CD14-positive monocyte (primary cell): ENCODE measurements at regions not wholly inside any gene's neighbourhood (a gene's known extent, or its start where the extent isn't known, plus 50 kb on each side); places are given as distances from the start of the nearest gene placed in this dataset.

Experiments used
- DNase-seq, 3 donors: peaks; one replicate each; pipeline ENCODE4 v3.0.0-alpha.2; 2011 to 2022
- H2AFZ ChIP-seq: 2 replicates; pipeline ENCODE4 v1.6.0; 2012; ENCODE audit warnings: mild to moderate bottlenecking, low read depth, low read length, inconsistent platforms; ENCODE audit not compliant: insufficient read depth, poor library complexity, severe bottlenecking
- H3K27ac ChIP-seq, 2 donors: 1 replicate in 1 of 2; 2 replicates in 1 of 2; pipeline ENCODE4 v1.5.1; 2012 to 2013; ENCODE audit warnings: low read length in 2 of 2, control low read depth in 1 of 2, inconsistent platforms in 1 of 2, low read depth in 1 of 2, mild to moderate bottlenecking in 1 of 2
- H3K27me3 ChIP-seq, 2 donors: one replicate each; pipeline versions ENCODE4 v1.6.0 to v1.6.1; 2011 to 2013; ENCODE audit warnings: low read length in 2 of 2; ENCODE audit not compliant: control insufficient read depth in 2 of 2, insufficient read depth in 2 of 2
- H3K36me3 ChIP-seq, 2 donors: replicated peaks in 1 of 2; 1 replicate in 1 of 2; 2 replicates in 1 of 2; pipeline versions ENCODE4 v1.5.1 to v1.6.1; 2012 to 2013; ENCODE audit warnings: low read length in 2 of 2, control low read depth in 1 of 2, inconsistent platforms in 1 of 2, mild to moderate bottlenecking in 1 of 2; ENCODE audit not compliant: insufficient read depth in 2 of 2, control insufficient read depth in 1 of 2
- H3K4me1 ChIP-seq, 2 donors: 1 replicate in 1 of 2; 2 replicates in 1 of 2; pipeline versions ENCODE4 v1.5.1 to v1.6.1; 2012 to 2013; ENCODE audit warnings: low read length in 2 of 2, control low read depth in 1 of 2, inconsistent platforms in 1 of 2, mild to moderate bottlenecking in 1 of 2, moderate library complexity in 1 of 2; ENCODE audit not compliant: insufficient read depth in 2 of 2, control insufficient read depth in 1 of 2
- H3K4me2 ChIP-seq: replicated peaks from 2 replicates; pipeline ENCODE3; 2012; ENCODE audit warnings: low read length, moderate library complexity, mild to moderate bottlenecking; ENCODE audit not compliant: poor library complexity, severe bottlenecking; ENCODE audit errors: extremely low read depth
- H3K4me3 ChIP-seq, 3 experiments: fragments of 200-600 bp in 1 of 3; sonication (generic) in 1 of 3; replicated peaks in 1 of 3; 1 replicate in 2 of 3; 2 replicates in 1 of 3; pipeline ENCODE4 v1.5.1; 2011 to 2013; ENCODE audit warnings: low read length in 3 of 3, mild to moderate bottlenecking in 3 of 3, control low read depth in 2 of 3, low read depth in 2 of 3, inconsistent platforms in 1 of 3, moderate library complexity in 1 of 3
- H3K79me2 ChIP-seq: 2 replicates; pipeline ENCODE4 v1.6.0; 2012; ENCODE audit warnings: mild to moderate bottlenecking, control low read depth, inconsistent platforms, low read length, moderate library complexity; ENCODE audit not compliant: insufficient read depth
- H3K9ac ChIP-seq: 2 replicates; pipeline ENCODE4 v1.6.0; 2017; ENCODE audit warnings: low read length, mild to moderate bottlenecking; ENCODE audit not compliant: insufficient read depth, poor library complexity, severe bottlenecking
- H3K9me3 ChIP-seq, 2 donors: replicated peaks in 1 of 2; 1 replicate in 1 of 2; 2 replicates in 1 of 2; pipeline versions ENCODE4 v1.5.1 to v1.6.1; 2012 to 2013; ENCODE audit warnings: low read length in 2 of 2, control low read depth in 1 of 2; ENCODE audit not compliant: control insufficient read depth in 1 of 2, insufficient read depth in 1 of 2
- H4K20me1 ChIP-seq: 2 replicates; pipeline ENCODE4 v1.6.0; 2012; ENCODE audit warnings: mild to moderate bottlenecking, low read length, control low read depth, moderate library complexity; ENCODE audit not compliant: insufficient read depth
- H3K27ac Mint-ChIP-seq, 7 donors: one replicate each; pipeline ENCODE4 v1.8.0; 2020; ENCODE audit warnings: mild to moderate bottlenecking in 7 of 7, mixed read lengths in 7 of 7, moderate library complexity in 6 of 7, inconsistent platforms in 2 of 7
- H3K27me3 Mint-ChIP-seq, 3 donors: one replicate each; pipeline ENCODE4 v1.8.0; 2021 to 2022; ENCODE audit warnings: low read depth in 3 of 3, mild to moderate bottlenecking in 3 of 3, mixed read lengths in 3 of 3, moderate library complexity in 3 of 3, inconsistent platforms in 1 of 3
- H3K36me3 Mint-ChIP-seq, 2 donors: one replicate each; pipeline ENCODE4 v1.8.0; 2020; ENCODE audit warnings: mixed read lengths in 2 of 2, inconsistent platforms in 1 of 2, mild to moderate bottlenecking in 1 of 2
- H3K4me1 Mint-ChIP-seq: one replicate; pipeline ENCODE4 v1.8.0; 2020; ENCODE audit warnings: mild to moderate bottlenecking, mixed read lengths
- H3K4me3 Mint-ChIP-seq, 2 donors: one replicate each; pipeline ENCODE4 v1.8.0; 2020; ENCODE audit warnings: mild to moderate bottlenecking in 2 of 2, mixed read lengths in 2 of 2, moderate library complexity in 1 of 2
- H3K9me3 Mint-ChIP-seq, 7 donors: one replicate each; pipeline ENCODE4 v1.8.0; 2020 to 2022; ENCODE audit warnings: mixed read lengths in 7 of 7, mild to moderate bottlenecking in 6 of 7, moderate library complexity in 6 of 7, inconsistent platforms in 2 of 7
- WGBS: methylation state at CpG from one replicate; pipeline ENCODE4 v1.1.5; 2013; ENCODE audit warnings: missing lambda C conversion rate; ENCODE audit not compliant: insufficient coverage; 5-methylcytosine and 5-hydroxymethylcytosine counted together
- intact Hi-C, 2 donors: fragments of 100-400 bp; cut with micrococcal nuclease; formaldehyde crosslinking; loops; one replicate each; pipeline versions ENCODE4 v1.15.0 to v1.15.1; 2023
- TF ChIP-seq, protein P1 (sequence below): fragments of 200-600 bp; IDR thresholded peaks from one replicate; pipeline ENCODE4 v1.8.0; 2022; ENCODE audit warnings: antibody characterized with exemption, mild to moderate bottlenecking

DNA sequence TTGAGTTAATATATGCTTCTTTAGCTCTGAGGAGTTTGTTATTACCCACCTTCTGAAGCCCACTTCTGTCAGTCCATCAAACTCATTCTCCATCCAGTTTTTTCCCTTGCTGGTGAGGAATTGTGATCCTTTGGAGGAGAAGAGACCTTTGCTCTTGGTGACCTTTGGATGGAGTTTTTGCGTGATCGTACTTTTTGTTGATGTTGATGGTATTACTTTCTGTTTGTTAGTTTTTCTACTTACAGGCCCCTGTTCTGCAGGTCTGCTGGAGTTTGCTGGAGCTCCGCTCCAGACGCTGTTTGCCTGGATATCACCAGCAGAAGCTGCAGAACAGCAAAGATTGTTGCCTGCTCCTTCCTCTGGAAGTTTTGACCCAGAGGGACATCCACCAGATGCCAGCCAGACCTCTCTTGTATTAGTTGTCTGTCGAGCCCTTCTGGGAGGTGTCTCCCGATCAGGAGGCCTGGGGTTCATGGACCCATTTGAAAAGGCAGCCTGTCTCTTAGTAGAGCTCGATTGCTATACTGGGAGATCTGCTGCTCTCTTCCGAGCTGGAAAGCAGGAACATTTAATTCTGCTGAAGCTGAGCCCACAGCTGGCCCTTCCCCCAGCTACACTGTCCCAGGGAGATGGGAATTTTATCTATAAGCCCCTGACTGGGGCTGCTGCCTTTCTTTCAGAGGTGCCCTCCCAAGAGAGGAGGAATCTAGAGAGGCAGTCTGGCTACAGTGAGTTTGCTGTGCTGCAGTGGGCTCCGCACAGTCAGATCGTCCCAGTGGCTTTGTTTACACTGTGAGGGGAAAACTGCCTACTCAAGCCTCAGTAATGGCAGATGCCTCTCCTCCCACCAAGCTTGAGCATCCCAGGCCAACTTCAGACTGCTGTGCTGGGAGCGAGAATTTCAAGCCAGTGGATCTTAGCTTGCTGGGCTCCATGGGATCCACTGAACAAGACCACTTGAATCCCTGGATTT lies 445.5 kb downstream of the MAN2A1 start:
- 79% methylated on average over 9 of the region's 11 CpGs for WGBS
- Mint-ChIP-seq H3K4me1 (no peaks in the 10 kb centered on the region), H3K4me3 (no peak overlapping the region), H3K36me3 (no peaks in the 10 kb centered on the region), H3K27me3 (peaks cover 0 to 4% (median 3%) of the 10 kb centered on the region in 3 donors), H3K9me3 (peaks cover 15 to 35% (median 26%) of the 10 kb centered on the region in 7 donors), H3K27ac (no peak overlapping the region)
- H3K79me2 ChIP-seq: no peaks in the 10 kb centered on the region
- H4K20me1 ChIP-seq: no peaks in the 10 kb centered on the region
- H3K4me2 ChIP-seq: no peak overlapping the region
- intact Hi-C loops: no loop called here
- no peak overlapping the region for H3K4me3 ChIP-seq
- no peak overlapping the region for H3K9ac ChIP-seq
- no peak for DNase-seq
- no peak overlapping the region for H2AFZ ChIP-seq
- H3K36me3 ChIP-seq: no peaks in the 10 kb centered on the region
- TF ChIP-seq, protein P1, sequence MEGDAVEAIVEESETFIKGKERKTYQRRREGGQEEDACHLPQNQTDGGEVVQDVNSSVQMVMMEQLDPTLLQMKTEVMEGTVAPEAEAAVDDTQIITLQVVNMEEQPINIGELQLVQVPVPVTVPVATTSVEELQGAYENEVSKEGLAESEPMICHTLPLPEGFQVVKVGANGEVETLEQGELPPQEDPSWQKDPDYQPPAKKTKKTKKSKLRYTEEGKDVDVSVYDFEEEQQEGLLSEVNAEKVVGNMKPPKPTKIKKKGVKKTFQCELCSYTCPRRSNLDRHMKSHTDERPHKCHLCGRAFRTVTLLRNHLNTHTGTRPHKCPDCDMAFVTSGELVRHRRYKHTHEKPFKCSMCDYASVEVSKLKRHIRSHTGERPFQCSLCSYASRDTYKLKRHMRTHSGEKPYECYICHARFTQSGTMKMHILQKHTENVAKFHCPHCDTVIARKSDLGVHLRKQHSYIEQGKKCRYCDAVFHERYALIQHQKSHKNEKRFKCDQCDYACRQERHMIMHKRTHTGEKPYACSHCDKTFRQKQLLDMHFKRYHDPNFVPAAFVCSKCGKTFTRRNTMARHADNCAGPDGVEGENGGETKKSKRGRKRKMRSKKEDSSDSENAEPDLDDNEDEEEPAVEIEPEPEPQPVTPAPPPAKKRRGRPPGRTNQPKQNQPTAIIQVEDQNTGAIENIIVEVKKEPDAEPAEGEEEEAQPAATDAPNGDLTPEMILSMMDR: no peak
- H3K27ac ChIP-seq: no peak overlapping the region
- no peaks in the 10 kb centered on the region for H3K27me3 ChIP-seq
- H3K9me3 ChIP-seq: peaks cover 24 to 30% of the 10 kb centered on the region in 2 donors
- no peaks in the 10 kb centered on the region for H3K4me1 ChIP-seq

DNA sequence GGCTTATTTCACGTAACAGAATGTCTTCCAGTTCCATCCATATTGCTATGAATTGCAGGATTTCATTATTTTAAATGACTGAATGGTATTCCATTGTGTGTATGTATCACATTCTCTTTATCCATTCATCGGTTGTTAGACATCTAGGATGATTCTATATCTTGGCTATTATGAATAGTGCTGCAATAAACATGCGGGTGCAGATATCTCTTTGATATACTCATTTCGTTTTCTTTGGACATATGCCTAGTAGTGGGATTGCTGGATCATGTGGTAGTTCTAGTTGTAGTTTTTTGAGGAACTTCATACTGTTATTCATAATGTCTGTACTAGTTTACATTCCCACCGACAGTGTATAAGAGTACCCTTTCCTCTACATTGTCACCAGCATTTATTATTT lies 460.5 kb downstream of the MAN2A1 start:
- peaks cover 7 to 18% of the 10 kb centered on the region in 2 donors for H3K9me3 ChIP-seq
- H2AFZ ChIP-seq: no peak overlapping the region
- TF ChIP-seq, protein P1: no peak
- intact Hi-C loops: no loop called here
- no peaks in the 10 kb centered on the region for H3K27me3 ChIP-seq
- peaks cover 4 to 15% (median 8%) of the 10 kb centered on the region in 7 donors for H3K9me3 Mint-ChIP-seq
- no peak overlapping the region for H3K27ac Mint-ChIP-seq
- no peak overlapping the region for H3K9ac ChIP-seq
- H3K27ac ChIP-seq: no peak overlapping the region
- H3K4me3 ChIP-seq: no peak overlapping the region
- no peaks in the 10 kb centered on the region for H3K79me2 ChIP-seq
- no peak for DNase-seq
- H3K4me3 Mint-ChIP-seq: no peak overlapping the region
- H3K4me1 ChIP-seq: no peaks in the 10 kb centered on the region
- H3K4me2 ChIP-seq: no peak overlapping the region
- H3K36me3 Mint-ChIP-seq: no peaks in the 10 kb centered on the region
- H3K36me3 ChIP-seq: no peaks in the 10 kb centered on the region
- H3K4me1 Mint-ChIP-seq: no peaks in the 10 kb centered on the region
- 100% methylated on average over 1 of the region's 5 CpGs for WGBS
- H4K20me1 ChIP-seq: no peaks in the 10 kb centered on the region
- peaks cover 0 to 2% (median 0%) of the 10 kb centered on the region in 3 donors for H3K27me3 Mint-ChIP-seq
